GM13976 (cell line): ENCODE measurements at regions not wholly inside any gene's neighbourhood (a gene's known extent, or its start where the extent isn't known, plus 50 kb on each side); places are given as distances from the start of the nearest gene placed in this dataset.

ENCODE experiments used
- DNase-seq: peaks from one replicate; pipeline ENCODE4 v3.0.0; 2012; ENCODE audit warnings: low spot score
- in situ Hi-C: fragments of 300-500 bp; cut with MboI; formaldehyde crosslinking; loops from one replicate; pipeline ENCODE4 v1.12.0; 2022; ENCODE audit warnings: low sequenced_read_pairs, mixed read lengths, inconsistent platforms; ENCODE audit not compliant: unreplicated experiment
- TF ChIP-seq, protein P1 (sequence below): IDR thresholded peaks from 2 replicates; pipeline ENCODE4 v1.5.1; 2012; ENCODE audit warnings: borderline replicate concordance, mild to moderate bottlenecking; ENCODE audit not compliant: insufficient read depth; ENCODE audit errors: extremely low read depth, missing control alignments, control extremely low read depth

DNA sequence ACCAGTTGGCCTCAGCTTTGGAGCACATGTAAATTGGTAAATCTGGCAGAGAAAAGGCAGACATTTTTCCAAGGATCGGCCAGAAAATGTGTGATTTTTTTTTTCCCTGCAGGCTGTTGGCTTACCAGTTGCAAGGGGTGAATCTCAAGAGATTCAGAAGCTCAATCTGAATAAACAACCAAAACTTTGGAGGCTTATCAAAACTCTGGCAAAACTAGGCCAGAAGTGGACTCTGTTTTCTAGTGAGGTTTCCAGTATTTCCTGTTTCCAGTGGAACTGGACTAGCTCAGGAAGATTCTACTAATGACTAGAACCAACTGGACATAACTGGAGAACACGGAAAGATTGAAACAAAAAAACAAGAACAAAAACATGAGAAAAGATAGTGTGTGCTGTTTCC is 191.3 kb downstream of the SMIM20 start:
- no peak for DNase-seq
- TF ChIP-seq, protein P1, sequence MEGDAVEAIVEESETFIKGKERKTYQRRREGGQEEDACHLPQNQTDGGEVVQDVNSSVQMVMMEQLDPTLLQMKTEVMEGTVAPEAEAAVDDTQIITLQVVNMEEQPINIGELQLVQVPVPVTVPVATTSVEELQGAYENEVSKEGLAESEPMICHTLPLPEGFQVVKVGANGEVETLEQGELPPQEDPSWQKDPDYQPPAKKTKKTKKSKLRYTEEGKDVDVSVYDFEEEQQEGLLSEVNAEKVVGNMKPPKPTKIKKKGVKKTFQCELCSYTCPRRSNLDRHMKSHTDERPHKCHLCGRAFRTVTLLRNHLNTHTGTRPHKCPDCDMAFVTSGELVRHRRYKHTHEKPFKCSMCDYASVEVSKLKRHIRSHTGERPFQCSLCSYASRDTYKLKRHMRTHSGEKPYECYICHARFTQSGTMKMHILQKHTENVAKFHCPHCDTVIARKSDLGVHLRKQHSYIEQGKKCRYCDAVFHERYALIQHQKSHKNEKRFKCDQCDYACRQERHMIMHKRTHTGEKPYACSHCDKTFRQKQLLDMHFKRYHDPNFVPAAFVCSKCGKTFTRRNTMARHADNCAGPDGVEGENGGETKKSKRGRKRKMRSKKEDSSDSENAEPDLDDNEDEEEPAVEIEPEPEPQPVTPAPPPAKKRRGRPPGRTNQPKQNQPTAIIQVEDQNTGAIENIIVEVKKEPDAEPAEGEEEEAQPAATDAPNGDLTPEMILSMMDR: no peak
- in situ Hi-C loops: no loop called here

DNA sequence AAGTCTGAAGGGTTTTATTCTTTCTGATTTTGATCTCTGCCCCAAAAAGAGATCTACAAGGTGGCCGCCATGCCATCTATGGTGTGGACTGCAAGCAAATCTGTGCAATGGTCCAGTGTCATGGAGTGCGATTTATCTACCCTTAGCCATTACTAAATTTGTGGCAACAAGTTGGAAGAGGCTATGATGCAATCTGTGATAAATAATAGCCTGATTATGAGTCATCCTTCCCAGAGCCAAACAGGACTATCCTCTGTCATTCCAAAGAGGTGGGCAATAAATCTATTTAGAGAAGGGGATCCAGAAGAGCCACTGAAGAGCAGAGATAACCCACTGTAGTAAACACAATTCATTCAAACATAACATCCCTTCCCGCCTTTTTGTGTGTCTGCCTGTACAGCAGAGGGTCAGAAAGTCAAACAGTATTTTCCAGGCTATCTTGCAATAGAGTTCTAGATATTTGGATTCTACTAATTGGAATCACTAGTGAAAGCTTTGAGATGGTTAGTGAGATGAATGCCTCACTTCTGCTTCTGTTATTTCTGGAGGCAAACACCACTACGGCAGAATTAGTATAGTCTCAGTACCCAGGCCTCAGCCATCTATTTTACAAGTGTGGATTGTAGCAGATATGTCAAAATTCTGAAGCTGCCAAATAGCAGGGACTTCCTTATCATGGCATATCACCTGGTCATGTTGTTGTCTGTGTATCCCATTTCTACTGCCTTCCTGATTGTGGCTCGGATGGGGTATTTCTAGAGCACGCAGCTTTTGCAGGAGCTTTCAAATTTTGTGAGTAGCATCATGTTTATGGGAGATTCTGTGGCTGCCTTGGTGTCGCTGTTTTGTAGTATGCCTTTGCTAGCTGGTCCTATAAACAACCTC is 192.0 kb downstream of the SMIM20 start:
- TF ChIP-seq, protein P1: no peak
- DNase-seq: no peak
- in situ Hi-C loops: no loop called here

DNA sequence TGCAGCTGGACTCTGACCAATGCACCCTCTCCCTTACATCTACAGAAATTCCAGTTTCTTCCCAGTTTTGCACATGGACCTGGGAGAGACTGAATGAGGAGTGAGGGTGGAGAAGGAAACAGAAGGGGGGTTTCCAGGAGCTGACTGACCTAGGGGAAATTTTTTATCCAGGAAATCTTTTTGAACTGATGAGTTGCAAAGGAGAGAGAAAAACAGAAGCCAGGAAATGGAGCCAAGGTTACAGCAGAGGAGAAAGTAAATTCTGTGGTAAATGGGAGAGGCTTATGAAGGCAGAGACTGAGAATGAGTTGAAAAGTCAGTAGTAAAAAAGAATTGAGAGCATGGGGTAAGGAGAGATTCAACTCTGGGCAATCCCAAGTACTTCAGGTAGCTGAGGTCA is 192.8 kb downstream of the SMIM20 start:
- in situ Hi-C loops: no loop called here
- TF ChIP-seq, protein P1: no peak
- no peak for DNase-seq

DNA sequence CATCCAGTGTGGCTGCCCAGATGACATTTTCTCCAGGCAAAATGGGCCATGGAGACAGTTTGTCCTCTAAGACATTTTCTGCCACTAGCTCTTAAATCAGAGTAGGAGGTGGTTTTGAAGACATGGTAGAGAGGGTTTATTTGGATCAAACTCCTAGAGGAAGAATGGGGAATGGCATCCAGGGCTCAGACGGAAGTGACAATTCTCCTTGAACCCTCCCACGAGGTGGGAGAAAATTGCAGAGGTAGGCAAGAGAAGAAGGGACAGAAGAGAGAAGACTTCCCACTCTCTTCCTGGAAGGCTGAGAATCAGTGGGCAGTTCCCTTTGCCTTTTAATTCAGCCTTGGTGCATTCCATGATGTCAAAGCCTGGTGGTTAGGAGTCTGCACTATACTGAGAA is 194.0 kb downstream of the SMIM20 start:
- TF ChIP-seq, protein P1: no peak
- in situ Hi-C loops: no loop called here
- DNase-seq: no peak

DNA sequence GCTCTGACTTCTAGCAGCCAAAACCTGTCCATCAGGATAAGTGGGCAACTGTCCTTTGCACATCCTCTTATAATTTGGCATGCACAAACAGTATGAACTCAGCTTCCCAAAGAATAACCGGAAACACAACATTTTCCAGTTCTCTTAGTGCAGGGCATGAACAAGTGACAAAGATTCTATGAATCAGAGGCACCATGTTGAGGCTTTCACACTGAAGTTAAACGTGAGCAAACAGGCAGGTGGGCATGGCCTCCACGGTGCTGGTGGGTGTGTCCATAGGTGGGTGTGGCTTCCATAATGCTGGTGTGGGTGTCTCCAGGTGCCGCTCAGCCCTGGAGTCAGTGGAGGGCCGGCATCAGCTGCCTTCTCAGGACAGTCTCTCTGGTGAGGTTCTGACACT is 196.5 kb downstream of the SMIM20 start:
- no peak for DNase-seq
- TF ChIP-seq, protein P1: no peak
- in situ Hi-C loops: no loop called here

DNA sequence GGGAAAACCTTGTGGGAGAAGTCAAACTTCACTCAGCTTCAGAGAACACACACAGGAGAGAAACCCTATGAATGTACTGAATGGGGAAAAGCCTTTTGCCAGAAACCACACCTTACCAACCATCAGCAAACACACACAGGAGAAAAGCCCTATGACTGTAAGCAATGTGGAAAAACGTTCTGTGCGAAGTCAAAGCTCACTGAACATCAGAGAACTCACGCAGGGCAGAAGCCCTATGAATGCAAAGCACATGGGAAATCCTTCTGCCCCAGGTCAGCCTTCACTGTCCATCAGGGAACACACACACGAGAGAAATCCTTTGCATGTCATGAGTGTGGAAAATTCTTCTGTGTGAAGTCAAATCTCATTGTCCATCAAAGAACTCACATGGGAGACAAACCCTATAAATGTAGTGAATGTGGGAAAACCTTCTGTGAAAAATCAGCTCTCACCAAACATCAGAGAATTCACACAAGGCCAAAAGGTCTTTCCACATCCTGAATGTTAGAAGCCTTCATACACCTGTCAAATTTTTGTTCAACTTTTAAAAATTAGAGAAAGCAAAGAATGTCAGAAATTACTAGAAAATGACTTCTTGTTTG is 199.4 kb downstream of the SMIM20 start:
- no peak for DNase-seq
- TF ChIP-seq, protein P1: no peak
- in situ Hi-C loops: no loop called here
